ENCODE measurements at regions not wholly inside any gene's neighbourhood (a gene's known extent, or its start where the extent isn't known, plus 50 kb on each side); places are given as distances from the start of the nearest gene placed in this dataset.

DNA sequence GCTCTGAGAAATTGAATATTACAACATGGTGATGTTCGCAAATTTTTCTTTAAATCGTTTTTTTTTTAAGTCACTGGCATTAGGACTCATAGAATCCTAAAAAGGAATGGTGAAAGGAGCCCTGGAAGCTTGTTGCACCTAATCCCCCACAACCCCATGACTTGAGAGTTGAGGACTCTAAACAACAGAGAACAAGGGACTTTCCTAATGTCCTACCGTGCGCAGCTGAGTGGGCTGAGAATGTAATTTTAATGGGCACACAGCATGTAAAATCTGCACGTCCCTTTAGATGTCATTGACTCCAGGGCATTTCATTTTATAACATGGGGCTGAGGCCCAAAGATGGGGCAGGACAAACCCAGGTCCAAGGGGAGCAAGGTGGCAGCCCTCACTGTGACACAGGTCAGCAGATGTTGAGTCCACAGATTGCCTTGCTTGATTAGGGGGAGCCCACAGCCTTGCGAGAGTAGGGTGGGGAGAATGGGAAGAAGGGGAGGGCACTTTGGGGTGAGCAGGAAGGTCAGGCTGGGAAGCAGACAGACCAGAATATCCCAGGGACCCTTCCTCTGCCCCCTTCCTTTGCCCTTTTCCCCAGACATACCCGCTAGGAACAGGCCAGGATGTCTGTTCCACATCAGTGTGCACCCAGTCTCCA lies 208.4 kb upstream of the ZMIZ1 start:
- no peaks in the 10 kb centered on the region for H3K4me1 ChIP-seq
- H3K27ac ChIP-seq: no peak overlapping the region
- H3K9me3 ChIP-seq: no peaks in the 10 kb centered on the region
- FAIRE-seq (no peak), ATAC-seq (no peak), DNase-seq (no peak)
- WGBS, 2 donors: 84 to 85% methylated on average over 7 of the region's 7 CpGs
- H3K27me3 ChIP-seq: no peaks in the 10 kb centered on the region
- H3K36me3 ChIP-seq: no peaks in the 10 kb centered on the region
- no peak overlapping the region for H3K4me3 ChIP-seq
- TF ChIP-seq, protein P1, sequence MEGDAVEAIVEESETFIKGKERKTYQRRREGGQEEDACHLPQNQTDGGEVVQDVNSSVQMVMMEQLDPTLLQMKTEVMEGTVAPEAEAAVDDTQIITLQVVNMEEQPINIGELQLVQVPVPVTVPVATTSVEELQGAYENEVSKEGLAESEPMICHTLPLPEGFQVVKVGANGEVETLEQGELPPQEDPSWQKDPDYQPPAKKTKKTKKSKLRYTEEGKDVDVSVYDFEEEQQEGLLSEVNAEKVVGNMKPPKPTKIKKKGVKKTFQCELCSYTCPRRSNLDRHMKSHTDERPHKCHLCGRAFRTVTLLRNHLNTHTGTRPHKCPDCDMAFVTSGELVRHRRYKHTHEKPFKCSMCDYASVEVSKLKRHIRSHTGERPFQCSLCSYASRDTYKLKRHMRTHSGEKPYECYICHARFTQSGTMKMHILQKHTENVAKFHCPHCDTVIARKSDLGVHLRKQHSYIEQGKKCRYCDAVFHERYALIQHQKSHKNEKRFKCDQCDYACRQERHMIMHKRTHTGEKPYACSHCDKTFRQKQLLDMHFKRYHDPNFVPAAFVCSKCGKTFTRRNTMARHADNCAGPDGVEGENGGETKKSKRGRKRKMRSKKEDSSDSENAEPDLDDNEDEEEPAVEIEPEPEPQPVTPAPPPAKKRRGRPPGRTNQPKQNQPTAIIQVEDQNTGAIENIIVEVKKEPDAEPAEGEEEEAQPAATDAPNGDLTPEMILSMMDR (IDR thresholded peaks at IDR 0.05): no peak
- intact Hi-C loops (cut with DNase I): no loop called here

DNA sequence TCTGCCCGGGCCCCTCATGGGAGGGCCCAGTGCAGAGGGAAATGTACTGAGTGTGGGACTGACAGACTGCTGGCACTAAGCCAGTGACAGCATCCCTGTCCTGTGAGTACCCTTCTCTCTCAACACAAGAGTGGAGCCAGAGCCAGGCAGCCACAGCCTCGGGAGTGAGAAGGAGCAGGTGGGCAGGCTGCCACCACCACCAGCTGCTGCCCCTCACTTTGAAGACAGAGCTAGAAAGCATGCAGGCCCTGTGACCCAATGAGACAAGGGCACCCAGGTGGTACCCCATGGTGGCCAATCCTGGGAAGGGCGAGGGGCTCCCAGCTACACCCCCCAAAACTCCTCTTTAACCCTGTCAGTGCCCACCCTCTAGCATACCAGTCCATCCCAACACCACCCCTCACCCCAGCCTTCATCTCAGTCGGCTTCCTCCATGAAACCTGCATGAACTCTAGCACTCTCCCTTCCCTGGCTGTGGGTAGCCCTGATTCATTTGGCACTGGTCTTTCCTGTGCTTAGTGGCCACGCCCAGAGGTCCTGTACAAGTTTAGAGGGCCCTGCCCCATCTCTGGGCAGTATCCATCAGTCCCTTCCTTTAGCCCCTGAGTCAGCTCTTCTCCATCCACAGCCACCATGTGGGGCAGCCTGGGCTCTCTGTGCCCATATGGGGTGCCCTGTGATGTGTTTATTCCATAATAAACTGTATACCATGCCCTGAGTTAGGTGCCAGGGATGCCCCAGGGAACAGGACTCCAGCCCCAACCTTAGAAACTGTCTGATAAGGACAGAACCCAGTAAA lies 207.0 kb upstream of the ZMIZ1 start:
- H3K27ac ChIP-seq: no peak overlapping the region
- no peaks in the 10 kb centered on the region for H3K27me3 ChIP-seq
- no peak overlapping the region for H3K4me3 ChIP-seq
- DNase-seq (peak in 1 of 6 donors; percentile 67), FAIRE-seq (no peak), ATAC-seq (no peak)
- intact Hi-C loops (cut with DNase I): no loop called here
- 65 to 66% methylated on average over 5 of the region's 5 CpGs for WGBS, 2 donors
- no peaks in the 10 kb centered on the region for H3K4me1 ChIP-seq
- no peaks in the 10 kb centered on the region for H3K36me3 ChIP-seq
- TF ChIP-seq, protein P1 (IDR thresholded peaks at IDR 0.05): no peak
- no peaks in the 10 kb centered on the region for H3K9me3 ChIP-seq

DNA sequence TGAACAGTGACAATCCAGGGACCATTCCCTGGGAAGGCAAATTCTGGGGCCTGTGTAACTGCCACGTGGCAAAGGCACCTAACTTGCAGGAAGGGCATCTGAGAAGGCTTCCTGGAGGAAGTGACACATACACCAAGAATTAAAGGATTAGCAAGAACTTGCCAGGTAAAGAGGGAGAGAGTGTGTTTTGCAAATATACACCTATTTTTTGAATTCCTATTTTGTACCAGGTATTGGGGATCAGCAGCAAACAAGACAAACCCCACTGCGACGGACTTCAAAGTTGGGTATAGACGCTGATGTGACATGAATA lies 206.5 kb upstream of the ZMIZ1 start:
- WGBS, 2 donors: 83 to 85% methylated on average over 4 of the region's 4 CpGs
- ATAC-seq (no peak), FAIRE-seq (no peak), DNase-seq (no peak)
- Histone ChIP-seq H3K4me3 (no peak overlapping the region), H3K4me1 (no peaks in the 10 kb centered on the region), H3K27me3 (no peaks in the 10 kb centered on the region), H3K27ac (no peak overlapping the region), H3K36me3 (no peaks in the 10 kb centered on the region), H3K9me3 (no peaks in the 10 kb centered on the region)
- intact Hi-C loops (cut with DNase I): no loop called here
- TF ChIP-seq, protein P1 (IDR thresholded peaks at IDR 0.05): no peak

GRCh38 chr10:78863140-78863905 lies 205.4 kb upstream of the ZMIZ1 start:
- Histone ChIP-seq H3K9me3 (no peaks in the 10 kb centered on the region), H3K27ac (no peak overlapping the region), H3K27me3 (no peaks in the 10 kb centered on the region), H3K36me3 (no peaks in the 10 kb centered on the region), H3K4me1 (no peaks in the 10 kb centered on the region), H3K4me3 (no peak overlapping the region)
- ATAC-seq (no peak), FAIRE-seq (no peak), DNase-seq (no peak)
- intact Hi-C loops (cut with DNase I): no loop called here
- TF ChIP-seq, protein P1 (IDR thresholded peaks at IDR 0.05): no peak
- whole genome bisulfite sequencing, 2 donors: 90 to 92% methylated on average over 9 of the region's 9 CpGs

Measured in pancreas (tissue), 10 donors.